ENCODE measurements at regions not wholly inside any gene's neighbourhood (a gene's known extent, or its start where the extent isn't known, plus 50 kb on each side); places are given as distances from the start of the nearest gene placed in this dataset.

- H3K27me3 ChIP-seq (ENCODE audit: insufficient read depth): no peaks in the 10 kb centered on the region
- no peak overlapping the region for H3K4me3 ChIP-seq (ENCODE audit: low read depth in 2 of 2, low read length in 1 of 2)
- peak; percentile 66 for DNase-seq
- no peaks in the 10 kb centered on the region for H3K9me3 ChIP-seq
- no peaks in the 10 kb centered on the region for H3K9me2 ChIP-seq
- no peaks in the 10 kb centered on the region for H3K79me2 ChIP-seq (ENCODE audit: insufficient read depth)
- H3K4me2 ChIP-seq: no peak overlapping the region
- H3K9ac ChIP-seq: no peak overlapping the region
- H2AFZ ChIP-seq (ENCODE audit: low read depth): no peak overlapping the region
- CTCF ChIA-PET: interaction anchor here (0.6 to 1.3 kb wide), 4 partner anchors 14 to 205 kb away, joined by 3 to 4 read pairs (median 3); no protein-coding TSS in a partner anchor
- H3K27ac ChIP-seq (ENCODE audit: low read depth in 2 of 2, low read length in 1 of 2): peak overlapping the region; percentile 51 to 79; a peak in 3 of 4 replicates
- no peaks in the 10 kb centered on the region for H4K20me1 ChIP-seq (ENCODE audit: insufficient read depth)
- no peaks in the 10 kb centered on the region for H3K36me3 ChIP-seq (replicated peaks in 1 of 2; ENCODE audit: control insufficient read depth in 1 of 2, insufficient read depth in 2 of 2, low read length in 1 of 2)
- POLR2A ChIA-PET: interaction anchor here (0.7 kb wide), 1 partner anchor 361 kb away, joined by 3 read pairs; the partner anchor contains the start of gene SOX4
- peaks cover 6 to 34% of the 10 kb centered on the region in 2 experiments; a peak in 3 of 4 replicates for H3K4me1 ChIP-seq (ENCODE audit: control insufficient read depth in 1 of 2, insufficient read depth in 2 of 2, low read depth in 1 of 2, low read length in 1 of 2)
- H3F3A ChIP-seq (replicated peaks; ENCODE audit: insufficient read depth): peaks cover 4% of the 10 kb centered on the region
- TF ChIP-seq GATA2 (CRISPR knock-in tag; IDR thresholded peaks at IDR 0.05) (peak; percentile 84), RFX5 (IDR thresholded peaks at IDR 0.05; ENCODE audit: low read length) (no peak), SIN3A (IDR thresholded peaks at IDR 0.05; ENCODE audit: borderline replicate concordance, low read depth, low read length) (no peak), MXI1 (IDR thresholded peaks at IDR 0.05; ENCODE audit: low read depth, low read length) (peak; percentile 59; the same call in 1 of the 2 replicates), GABPA (IDR thresholded peaks at IDR 0.05; ENCODE audit: low read depth) (no peak), RXRA (IDR thresholded peaks at IDR 0.05; ENCODE audit: borderline replicate concordance, low read depth) (no peak), EP300 (IDR thresholded peaks at IDR 0.05; ENCODE audit: borderline replicate concordance in 1 of 2, low read depth in 1 of 2, low read length in 1 of 2) (peak in 1 of 2 experiments; percentile 76; a peak in 2 of 4 replicates), PBX3 (IDR thresholded peaks at IDR 0.05) (no peak), EZH2phosphoT487 (IDR thresholded peaks at IDR 0.05; ENCODE audit: borderline replicate concordance, low read depth) (no peak), NRF1 (IDR thresholded peaks at IDR 0.05; ENCODE audit: low read depth, low read length) (no peak), RAD21 (IDR thresholded peaks at IDR 0.05; ENCODE audit: low read length) (peak; percentile 31), RCOR1 (IDR thresholded peaks at IDR 0.05; ENCODE audit: low read length) (peak; percentile 75; the same call in 1 of the 2 replicates)
- WGBS (ENCODE audit: low lambda C conversion rate): 75% methylated on average over 10 of the region's 10 CpGs
These were observed 342.7 kb downstream of the PRL start for GRCh38 chr6:21953831-21954801.

- Histone ChIP-seq H3K79me2 (ENCODE audit: insufficient read depth) (no peaks in the 10 kb centered on the region), H4K20me1 (ENCODE audit: insufficient read depth) (no peaks in the 10 kb centered on the region), H3K27me3 (ENCODE audit: insufficient read depth) (no peaks in the 10 kb centered on the region), H3K4me3 (ENCODE audit: low read depth in 2 of 2, low read length in 1 of 2) (no peak overlapping the region), H3K4me2 (no peak overlapping the region), H2AFZ (ENCODE audit: low read depth) (no peak overlapping the region), H3K9me3 (no peaks in the 10 kb centered on the region), H3F3A (replicated peaks; ENCODE audit: insufficient read depth) (peaks cover 4% of the 10 kb centered on the region), H3K4me1 (ENCODE audit: control insufficient read depth in 1 of 2, insufficient read depth in 2 of 2, low read depth in 1 of 2, low read length in 1 of 2) (peaks cover 0 to 29% of the 10 kb centered on the region in 2 experiments; a peak in 2 of 4 replicates), H3K36me3 (replicated peaks in 1 of 2; ENCODE audit: control insufficient read depth in 1 of 2, insufficient read depth in 2 of 2, low read length in 1 of 2) (no peaks in the 10 kb centered on the region), H3K27ac (ENCODE audit: low read depth in 2 of 2, low read length in 1 of 2) (no peak overlapping the region; a peak in 1 of 4 replicates), H3K9me2 (no peaks in the 10 kb centered on the region), H3K9ac (no peak overlapping the region)
- TF ChIP-seq MEF2A (IDR thresholded peaks at IDR 0.05; ENCODE audit: borderline replicate concordance, low read depth) (no peak), RAD21 (IDR thresholded peaks at IDR 0.05; ENCODE audit: low read length) (no peak)
- WGBS (ENCODE audit: low lambda C conversion rate): 95% methylated on average over 3 of the region's 3 CpGs
- DNase-seq: no peak
- ChIA-PET POLR2A (no interaction called here), CTCF (no interaction called here)
These were observed 341.7 kb downstream of the PRL start for GRCh38 chr6:21955053-21955595.
